Stimulated activated CD4-positive, alpha-beta T cell treated with anti-CD3 and anti-CD28 coated beads, Interleukin-12 subunit alpha, Interleukin-12 subunit beta, amount 100 ng/mL, for 48 hours (primary cell): ENCODE measurements at regions not wholly inside any gene's neighbourhood (a gene's known extent, or its start where the extent isn't known, plus 50 kb on each side); places are given as distances from the start of the nearest gene placed in this dataset.
"Not testable (repeated sequence)": the region's sequence is repeated elsewhere in the genome, so short reads cannot be mapped to it uniquely, and the experiment has no call there.

Source experiments
- DNase-seq, 3 donors: peaks; one replicate each; pipeline ENCODE4 v3.0.0-alpha.2; 2020; ENCODE audit warnings: low read depth in 2 of 3, low spot score in 1 of 3

- DNase-seq, result no peak
Observed at GRCh38 chr2:430291-431040, 142.6 kb upstream of the ALKAL2 start.

DNA sequence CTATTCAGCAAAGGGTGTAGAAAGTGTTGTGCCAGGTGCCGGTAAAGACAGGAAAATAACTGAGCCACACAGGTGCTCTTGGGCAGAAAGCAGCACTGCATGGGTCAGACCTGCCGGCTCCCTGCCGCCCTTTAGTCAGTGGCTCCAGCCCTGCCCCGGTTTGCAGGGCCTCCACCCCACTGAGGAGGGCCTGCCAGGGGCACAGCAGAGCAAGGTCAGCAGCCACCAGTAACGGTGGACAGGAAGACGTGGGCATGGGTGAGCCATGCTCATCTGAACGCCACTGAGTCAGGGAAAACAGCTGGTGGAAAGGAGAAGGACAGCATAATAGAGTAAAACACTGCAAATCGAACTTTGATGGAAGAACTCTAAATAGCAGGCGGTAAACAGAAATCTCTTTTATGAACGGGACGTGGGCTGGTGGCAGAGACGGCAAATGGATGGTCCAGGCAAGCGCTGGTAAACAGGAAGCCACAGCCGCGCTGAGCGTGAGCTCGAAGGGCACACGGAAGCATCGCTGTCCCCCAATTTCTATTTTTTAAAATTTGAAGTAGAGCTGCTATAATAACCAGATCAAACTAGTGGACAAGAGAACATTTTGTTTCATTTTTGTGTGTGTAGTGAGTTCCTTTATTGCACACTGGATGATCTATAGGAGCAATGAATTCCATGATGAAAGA, 141.8 kb upstream of the ALKAL2 start:
- DNase-seq, result peak in 1 of 3 donors; percentile 6

GRCh38 chr2:429142-429541, 141.3 kb upstream of the ALKAL2 start:
- DNase-seq, result no peak

DNA sequence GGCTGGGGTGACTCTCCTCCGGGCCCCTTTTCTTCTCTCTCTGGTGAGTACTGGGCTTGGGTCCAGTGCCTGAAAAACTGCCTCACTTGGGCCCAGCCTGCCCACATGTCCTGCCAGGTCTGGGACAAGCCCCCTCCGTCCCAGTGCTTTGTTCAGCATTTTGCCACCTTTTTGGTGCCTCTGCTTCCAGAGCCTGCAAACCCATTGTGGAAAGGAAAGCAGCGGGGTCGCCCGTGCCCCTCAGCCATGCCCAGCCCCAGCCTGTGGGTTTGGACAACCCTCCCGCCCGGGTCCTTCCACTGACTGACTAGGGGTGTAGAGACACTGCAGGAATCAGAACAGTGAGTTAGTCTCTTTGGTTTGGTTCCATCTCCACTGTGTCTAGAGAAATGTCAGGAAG, 140.7 kb upstream of the ALKAL2 start:
- no peak for DNase-seq

DNA sequence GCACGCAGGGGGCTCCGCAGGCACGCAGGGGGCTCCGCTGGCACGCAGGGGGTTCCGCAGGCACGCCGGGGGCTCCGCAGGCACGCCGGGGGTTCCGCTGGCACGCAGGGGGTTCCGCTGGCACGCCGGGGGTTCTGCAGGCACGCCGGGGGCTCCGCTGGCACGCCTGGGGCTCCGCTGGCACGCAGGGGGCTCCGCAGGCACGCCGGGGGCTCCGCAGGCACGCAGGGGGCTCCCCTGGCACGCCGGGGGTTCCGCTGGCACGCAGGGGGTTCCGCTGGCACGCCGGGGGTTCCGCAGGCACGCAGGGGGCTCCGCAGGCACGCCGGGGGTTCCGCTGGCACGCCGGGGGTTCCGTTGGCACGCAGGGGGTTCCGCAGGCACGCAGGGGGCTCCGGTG, 138.8 kb upstream of the ALKAL2 start:
- not testable (repeated sequence) for DNase-seq

DNA sequence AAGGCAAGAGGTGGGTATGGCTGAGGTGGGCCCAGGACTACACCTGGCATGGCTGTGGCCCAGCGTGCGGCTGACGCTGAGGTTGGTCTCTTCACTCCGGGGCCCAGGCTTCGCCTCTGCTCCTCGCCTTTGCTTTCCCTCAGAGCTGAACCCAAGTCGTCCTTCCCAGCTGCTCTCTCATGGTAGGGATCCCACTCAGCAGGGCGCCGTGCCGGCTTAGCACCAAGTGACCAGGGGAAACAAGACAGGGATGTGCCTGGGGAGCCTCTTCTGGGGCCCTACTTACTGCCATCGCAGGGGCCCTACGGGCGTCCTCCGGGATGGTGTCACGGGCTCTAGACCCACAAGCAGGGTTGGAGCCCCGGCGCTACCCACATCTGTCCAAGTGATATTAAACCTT, 138.1 kb upstream of the ALKAL2 start:
- DNase-seq, result no peak

GRCh38 chr2:425243-425642, 137.4 kb upstream of the ALKAL2 start:
- DNase-seq, result no peak

- no peak for DNase-seq
Observed at GRCh38 chr2:424306-425171, 136.6 kb upstream of the ALKAL2 start.

GRCh38 chr2:423479-423878, 135.6 kb upstream of the ALKAL2 start:
- DNase-seq, result no peak

- DNase-seq, result no peak
Observed at GRCh38 chr2:422676-423435, 135.0 kb upstream of the ALKAL2 start.

DNA sequence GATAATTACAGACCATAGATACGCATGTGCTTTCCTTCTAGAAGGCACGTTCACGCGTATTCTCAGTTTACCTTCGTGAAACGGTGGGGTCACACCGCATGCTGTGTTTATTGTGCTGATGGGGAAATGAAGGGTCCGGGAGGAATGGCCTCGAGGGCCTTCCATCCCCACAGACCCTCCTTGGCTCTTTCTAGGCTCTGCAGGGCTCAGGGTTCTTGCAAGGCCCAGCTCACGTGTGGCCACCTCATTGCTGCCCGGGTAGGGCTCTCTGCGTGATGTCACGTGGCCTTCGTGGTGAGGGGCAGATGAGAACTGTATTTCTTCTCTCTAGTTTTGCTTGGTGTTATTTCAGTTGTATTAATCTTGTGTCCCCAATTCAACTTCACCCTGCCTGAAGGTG, 133.5 kb upstream of the ALKAL2 start:
- DNase-seq, result no peak

GRCh38 chr2:419687-420317, 131.9 kb upstream of the ALKAL2 start:
- DNase-seq, result no peak

DNA sequence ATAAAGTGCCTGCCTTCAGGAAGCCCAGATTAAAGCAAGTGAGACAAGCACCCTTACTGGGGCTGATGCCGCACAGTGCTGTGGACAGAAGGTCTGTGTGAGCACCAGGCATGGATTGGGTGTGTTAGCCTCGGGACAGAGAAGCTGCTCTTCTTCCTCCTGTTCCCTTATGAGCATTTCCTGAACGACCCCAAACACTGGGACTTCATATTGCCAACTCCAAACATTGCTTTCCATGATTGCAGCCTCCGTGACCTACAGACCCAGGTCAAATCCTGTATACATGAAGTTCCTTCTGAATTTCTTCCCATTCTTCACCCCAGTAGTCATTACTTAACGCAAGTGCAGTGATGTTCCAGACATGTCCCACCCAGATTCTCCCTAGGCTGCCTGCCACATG, 129.8 kb upstream of the ALKAL2 start:
- DNase-seq, result no peak

GRCh38 chr2:417006-417405, 129.1 kb upstream of the ALKAL2 start:
- DNase-seq, result no peak

- DNase-seq, result no peak
Observed at GRCh38 chr2:415986-416610, 128.2 kb upstream of the ALKAL2 start.

DNA sequence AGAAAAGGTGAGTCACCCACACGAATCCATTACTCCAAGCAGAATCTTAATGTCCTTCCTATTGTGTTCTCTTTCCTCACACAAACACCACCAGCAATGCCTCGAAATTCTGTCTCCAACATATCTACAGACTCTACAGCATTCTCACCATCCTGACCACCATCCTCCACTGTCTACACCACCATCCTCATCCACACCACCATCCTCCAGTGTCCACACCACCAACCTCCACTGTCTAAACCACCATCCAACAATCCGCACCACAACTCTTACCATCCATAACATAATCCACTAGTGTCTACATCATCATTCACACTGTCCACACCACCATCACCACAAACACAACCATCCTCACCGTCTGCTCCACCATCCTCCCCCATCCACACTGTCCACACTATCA, 121.6 kb upstream of the ALKAL2 start:
- no peak for DNase-seq

DNA sequence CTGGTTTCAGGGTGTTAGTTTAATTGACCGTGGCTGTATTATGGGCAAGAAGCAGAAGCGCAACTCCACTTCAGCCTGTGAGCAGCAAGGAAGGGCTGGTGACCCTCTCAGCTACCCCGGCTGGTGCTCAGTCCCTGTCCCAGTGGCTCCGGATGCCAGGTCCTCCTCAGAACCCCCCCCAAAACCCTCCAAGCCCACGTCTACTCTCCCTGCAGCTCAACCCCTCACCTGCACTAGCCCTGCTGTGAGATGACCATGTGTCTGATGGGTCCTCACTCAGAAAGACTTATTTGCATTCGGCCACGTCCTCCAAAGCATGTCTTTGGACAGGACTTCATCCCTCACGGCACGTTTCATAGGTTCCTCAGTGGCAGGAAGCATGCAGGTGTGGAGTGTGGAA, 119.7 kb upstream of the ALKAL2 start:
- no peak for DNase-seq

DNA sequence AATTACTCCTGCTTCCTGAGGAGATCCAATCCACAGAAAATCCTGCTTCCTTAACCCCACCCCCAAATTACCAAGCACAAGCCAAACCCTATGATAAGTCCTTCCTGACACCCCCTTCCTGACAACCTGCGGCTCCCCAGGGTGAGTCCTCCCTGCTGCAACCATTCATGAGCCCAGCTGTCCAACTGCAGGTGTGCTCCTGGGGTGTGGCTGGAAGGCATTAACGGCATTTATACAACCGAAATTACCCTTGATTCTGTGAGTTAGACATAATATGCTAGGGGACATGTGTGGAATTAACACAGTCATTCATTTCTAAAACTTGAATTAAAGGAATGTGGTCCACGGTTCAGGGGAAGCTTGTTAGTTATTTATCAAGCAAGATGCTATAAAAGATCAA, 119.0 kb upstream of the ALKAL2 start:
- no peak for DNase-seq

DNA sequence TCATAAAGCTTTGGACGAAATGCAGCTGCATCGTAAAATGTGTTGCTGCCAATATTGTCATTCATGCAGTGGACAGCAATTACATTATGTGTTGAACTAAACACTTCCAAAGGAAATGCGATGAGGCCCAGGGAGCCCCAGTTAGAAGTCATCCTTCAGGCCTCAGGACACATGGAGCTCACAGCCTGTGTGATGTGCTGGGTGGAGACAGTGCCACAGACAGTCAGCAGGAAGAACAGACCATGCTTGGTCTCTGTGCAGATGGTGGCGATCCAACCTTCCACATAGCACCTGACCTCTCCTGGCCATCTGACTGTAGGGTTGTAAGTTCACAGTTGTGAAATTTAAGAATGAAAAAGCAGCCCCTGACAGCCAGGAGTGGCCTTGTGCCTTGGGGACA, 118.3 kb upstream of the ALKAL2 start:
- DNase-seq, result no peak

DNA sequence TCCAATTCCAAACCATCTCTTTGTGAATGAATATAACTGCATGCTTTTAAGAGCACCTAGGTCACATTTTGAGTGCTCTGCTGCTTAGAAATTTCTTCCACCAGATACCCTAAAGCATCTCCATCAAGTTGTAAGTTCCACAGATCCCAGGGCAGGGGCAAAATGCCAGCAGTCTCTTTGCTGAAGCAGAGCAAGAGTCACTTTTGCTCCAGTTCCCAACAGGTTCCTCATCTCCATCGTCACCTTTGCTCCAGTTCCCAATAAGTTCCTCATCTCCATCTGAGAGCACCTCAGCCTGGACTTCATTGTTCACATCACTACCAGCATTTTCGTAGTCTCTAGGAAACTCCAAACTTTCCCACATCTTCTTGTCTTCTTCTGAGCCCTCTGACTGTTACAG, 116.7 kb upstream of the ALKAL2 start:
- DNase-seq, result no peak
